Right renal cortex interstitium (tissue), 3 donors: ENCODE measurements at regions not wholly inside any gene's neighbourhood (a gene's known extent, or its start where the extent isn't known, plus 50 kb on each side); places are given as distances from the start of the nearest gene placed in this dataset.
A peak's percentile ranks its signal among the peaks of the same experiment; 100 is the strongest.

Source experiments
- DNase-seq, 3 donors: peaks; one replicate each; pipeline ENCODE4 v3.0.0-alpha.2; 2013; ENCODE audit warnings: low read depth in 3 of 3, low spot score in 2 of 3

GRCh38 chr10:2953495-2953894 lies 113.9 kb upstream of the PFKP start:
- DNase-seq, result no peak

GRCh38 chr10:2951235-2951835 lies 116.0 kb upstream of the PFKP start:
- DNase-seq, result no peak

DNA sequence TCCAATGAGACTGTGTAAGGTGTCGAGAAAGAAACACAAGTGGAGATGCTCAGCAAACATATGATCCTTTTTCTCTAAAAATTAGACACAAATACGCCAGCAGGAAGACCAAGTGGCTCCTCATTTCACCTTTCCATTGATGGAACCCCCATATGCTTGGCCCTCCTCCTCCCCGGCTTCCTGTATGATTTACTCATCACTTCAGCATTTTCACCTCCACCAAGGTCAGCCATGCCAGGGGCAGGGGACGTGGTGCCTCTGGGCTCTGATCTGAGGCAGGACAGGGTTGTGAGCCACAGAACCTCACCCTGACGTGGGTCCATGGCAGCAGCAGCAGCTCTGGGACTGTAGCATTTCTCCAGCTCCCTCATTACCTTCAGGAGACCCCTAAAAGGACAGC lies 116.8 kb upstream of the PFKP start:
- no peak for DNase-seq

GRCh38 chr10:2949948-2950354 lies 117.4 kb upstream of the PFKP start:
- no peak for DNase-seq

GRCh38 chr10:2949221-2949947 lies 118.0 kb upstream of the PFKP start:
- no peak for DNase-seq

DNA sequence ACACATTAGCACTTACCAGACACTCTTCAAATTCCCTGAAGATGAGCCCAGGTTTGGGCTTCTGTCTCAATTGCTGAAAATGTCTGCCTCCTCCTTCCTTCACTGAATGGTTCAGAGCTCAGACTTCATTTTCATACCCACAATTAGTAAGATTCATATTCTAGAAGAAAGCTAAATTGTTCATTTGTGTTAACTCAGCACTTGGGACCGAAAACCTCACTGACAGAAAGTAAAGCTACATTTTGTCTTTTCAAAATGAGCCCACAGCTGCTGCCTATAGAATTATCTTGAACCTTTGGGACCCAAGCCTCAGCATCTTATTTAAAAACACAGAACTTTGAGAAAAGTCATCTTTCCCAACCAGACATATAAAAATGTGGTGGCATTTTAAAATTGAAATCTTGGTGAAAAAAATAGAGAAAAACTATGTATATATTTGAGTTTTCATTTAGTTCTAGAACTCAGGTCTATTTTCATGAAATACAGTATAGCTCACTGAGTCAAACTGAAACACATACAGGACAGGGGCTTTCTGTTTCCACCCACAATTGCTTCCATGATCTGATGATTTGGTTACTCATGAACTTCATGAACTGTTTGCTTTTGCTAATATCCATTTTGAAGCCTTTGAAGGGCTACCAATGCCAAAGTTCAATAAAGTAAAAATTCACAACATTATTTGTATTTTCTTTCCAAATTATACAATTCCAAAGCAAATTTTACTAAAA lies 119.1 kb upstream of the PFKP start:
- DNase-seq, result no peak

DNA sequence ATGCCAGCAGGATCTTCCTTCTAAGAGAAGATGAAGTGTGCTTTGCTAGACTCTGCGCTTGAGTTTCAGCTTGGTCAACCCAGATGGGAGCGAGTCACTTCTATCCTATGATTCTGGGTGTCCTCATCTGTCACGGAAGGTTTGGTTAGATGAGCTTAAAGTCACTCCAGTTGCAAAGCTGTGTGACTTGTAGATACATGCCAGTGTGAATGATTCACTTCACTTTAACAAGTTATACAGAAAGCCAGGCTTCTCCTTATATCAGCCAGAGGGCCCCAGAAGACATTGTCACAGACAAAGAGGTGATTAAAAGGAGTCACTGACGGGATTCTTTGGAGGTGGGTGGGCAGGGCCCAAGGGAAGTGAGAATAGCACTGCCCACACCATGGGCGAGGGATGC lies 122.6 kb upstream of the PFKP start:
- DNase-seq, result no peak

DNA sequence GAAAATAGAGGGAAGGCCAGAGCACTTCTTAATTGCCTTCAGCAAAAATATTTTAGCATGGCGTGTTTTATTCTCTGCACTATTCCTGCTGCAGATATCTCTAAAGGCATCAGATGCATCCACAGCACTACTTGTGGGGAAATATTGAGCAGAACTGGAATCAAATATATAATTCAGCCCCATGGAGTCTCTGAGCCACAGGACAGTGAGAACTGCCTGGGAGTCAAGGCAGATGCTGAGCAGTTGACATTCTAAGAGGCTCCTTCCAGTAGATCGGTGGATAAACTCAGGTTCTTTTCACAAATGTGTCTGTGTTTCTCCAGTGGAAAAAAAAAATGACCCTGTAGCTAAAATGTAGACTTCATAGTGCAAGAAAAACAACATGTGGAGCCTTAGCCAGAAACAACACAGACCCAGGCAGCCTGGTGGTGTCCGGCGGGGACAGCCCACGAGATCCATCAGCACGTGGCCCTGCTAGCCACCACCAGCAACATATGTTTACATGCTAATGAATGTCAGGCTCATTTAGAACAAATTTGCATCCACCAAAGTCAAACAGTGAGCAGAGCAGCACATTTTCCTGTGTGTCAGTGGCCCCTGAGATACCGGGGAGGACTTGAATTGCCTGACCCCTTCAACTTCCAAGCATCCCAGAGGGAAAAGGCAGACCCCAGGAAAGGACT lies 123.3 kb upstream of the PFKP start:
- no peak for DNase-seq

DNA sequence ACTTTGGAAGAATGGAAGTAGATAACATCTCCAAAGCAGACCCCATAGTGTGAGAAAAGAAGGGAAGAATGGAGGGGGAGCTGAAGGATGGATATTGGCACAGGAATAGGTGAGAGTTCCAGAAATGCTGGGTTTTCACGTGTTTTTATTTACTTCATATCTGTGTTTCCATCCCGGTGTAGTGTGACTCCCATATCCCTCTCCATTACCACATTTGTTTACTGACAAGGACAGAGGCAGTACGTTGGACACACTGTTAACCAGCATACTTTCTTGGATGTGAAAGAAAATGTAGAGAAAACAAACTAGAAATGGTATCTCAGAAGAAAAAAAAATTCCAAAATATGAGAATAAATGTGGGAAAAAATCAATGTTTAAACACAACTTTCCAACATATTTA lies 124.4 kb upstream of the PFKP start:
- no peak for DNase-seq

- no peak for DNase-seq
Observed at GRCh38 chr10:2938869-2939268, 128.5 kb upstream of the PFKP start.

DNA sequence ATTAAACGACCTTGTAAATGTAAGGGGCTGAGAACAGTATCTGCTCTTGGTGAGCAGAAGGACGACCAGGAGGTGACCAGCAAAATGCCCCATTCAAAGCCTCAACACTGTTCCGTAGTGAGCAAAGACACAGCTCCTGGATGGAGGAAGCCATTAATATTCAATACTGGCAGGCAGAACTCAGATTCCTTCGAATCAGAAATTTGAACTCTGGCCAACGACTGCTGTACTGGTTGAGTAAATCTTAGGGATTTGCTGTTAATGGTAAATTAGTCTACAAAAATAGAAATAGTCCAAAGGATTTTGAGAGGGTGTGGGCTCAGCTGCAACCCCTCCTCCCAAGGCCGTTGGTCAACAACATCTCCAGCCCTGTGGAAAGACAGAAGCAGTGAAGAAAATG lies 130.5 kb upstream of the PFKP start:
- peak in 1 of 3 donors; percentile 41 for DNase-seq

DNA sequence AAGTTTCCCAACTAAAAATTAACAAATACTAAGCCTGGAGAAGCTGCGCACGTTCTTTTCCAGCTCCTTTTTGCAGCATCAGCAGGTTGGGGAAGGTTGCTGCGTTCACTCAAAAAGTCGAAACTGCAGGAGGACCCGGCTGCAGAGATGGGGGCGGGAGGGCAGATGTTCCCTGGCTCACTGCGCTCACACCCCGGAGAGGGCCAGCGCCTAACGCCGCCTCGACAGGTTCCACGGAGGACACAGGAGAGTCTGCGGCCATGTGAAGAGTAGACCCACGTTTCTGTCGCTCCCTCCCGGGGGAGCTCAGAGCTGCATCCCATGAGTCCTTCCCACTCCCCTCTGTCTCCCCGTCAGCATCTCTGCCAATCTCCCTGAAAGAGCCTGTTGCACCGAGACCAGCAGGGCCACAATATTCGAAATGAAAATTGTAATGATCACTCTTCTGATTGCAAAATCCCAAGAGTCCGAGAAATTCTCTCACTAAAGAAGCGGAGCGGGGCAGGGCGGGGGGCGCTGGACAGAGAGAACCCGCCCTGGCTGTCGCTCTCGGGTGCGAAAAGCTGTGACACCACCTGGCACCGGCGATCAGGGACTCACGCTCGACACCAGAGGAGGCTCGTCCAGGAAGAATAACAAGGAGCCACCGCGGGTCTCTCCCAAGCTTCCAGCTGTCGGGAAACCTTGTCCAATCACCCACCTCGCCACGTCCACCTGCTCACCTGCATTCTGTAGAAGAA lies 131.5 kb upstream of the PFKP start:
- DNase-seq, result no peak

- DNase-seq, result no peak
Observed at GRCh38 chr10:2933924-2934323, 133.4 kb upstream of the PFKP start.

- DNase-seq, result no peak
Observed at GRCh38 chr10:2933519-2933918, 133.8 kb upstream of the PFKP start.

- no peak for DNase-seq
Observed at GRCh38 chr10:2933071-2933470, 134.3 kb upstream of the PFKP start.

- no peak for DNase-seq
Observed at GRCh38 chr10:2929480-2930258, 137.7 kb upstream of the PFKP start.

DNA sequence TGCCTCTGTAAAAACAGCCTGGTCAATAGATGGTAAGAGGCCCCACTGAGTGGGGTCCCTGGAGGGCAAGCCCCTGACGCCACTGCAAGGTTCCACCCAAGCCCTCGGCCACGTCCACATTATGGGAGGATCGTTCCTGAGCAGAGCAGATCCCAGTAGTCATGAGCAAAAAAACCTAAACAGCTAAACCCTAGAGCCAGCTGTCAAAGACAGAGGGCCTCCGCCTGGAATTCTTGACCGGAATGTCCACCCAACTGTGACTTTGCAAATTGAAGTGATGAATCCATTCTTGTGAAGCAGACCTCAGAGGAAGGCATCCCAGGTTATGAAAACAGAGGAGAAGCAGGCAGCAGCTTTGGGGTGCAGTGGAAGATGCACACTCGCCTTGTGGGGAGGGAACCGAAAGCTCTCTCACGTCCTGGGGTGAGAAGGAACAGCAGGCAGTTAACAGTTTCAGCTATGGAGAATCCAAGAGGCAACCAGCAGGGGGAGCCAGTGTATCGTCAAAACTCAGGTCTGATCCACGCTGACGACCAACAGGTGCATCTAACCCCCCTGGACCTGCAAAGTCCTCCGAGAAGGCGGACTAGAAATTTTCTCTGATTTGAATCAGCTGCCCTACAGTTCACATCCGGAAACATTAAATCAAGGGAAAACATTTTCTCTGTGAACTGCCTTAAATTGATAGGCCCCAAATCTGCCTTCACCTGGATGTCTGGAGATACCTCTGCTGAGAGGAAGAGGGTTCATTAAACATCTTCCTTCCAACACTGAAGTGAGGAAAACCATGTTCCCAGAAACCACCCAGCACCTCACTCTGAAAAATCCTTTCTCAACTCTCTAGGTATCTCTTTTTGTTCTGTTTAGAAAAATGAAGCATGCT lies 139.1 kb upstream of the PFKP start:
- peak; percentile 65 to 74 (median 72) for DNase-seq

- DNase-seq, result no peak
Observed at GRCh38 chr10:2926918-2927660, 140.3 kb upstream of the PFKP start.
